GM18526 (cell line): ENCODE measurements at regions not wholly inside any gene's neighbourhood (a gene's known extent, or its start where the extent isn't known, plus 50 kb on each side); places are given as distances from the start of the nearest gene placed in this dataset.

Source experiments
- POLR2A ChIP-seq: IDR thresholded peaks from 3 replicates; pipeline ENCODE4 v1.6.1; 2011; ENCODE audit not compliant: insufficient read length; ENCODE audit errors: extremely low read depth

- no peak for TF ChIP-seq POLR2A
Observed at GRCh38 chr16:85348065-85348840, 236.0 kb upstream of the CIBAR2 start.

- TF ChIP-seq POLR2A = no peak
Observed at GRCh38 chr16:85348911-85349334, 236.7 kb upstream of the CIBAR2 start.

GRCh38 chr16:85349365-85350145 is 237.3 kb upstream of the CIBAR2 start:
- no peak for TF ChIP-seq POLR2A

- TF ChIP-seq POLR2A = no peak
Observed at GRCh38 chr16:85350146-85350728, 238.0 kb upstream of the CIBAR2 start.

GRCh38 chr16:85350973-85351372 is 238.7 kb upstream of the CIBAR2 start:
- no peak for TF ChIP-seq POLR2A

- TF ChIP-seq POLR2A = no peak
Observed at GRCh38 chr16:85353013-85353412, 240.7 kb upstream of the CIBAR2 start.

- TF ChIP-seq POLR2A = no peak
Observed at GRCh38 chr16:85353839-85354685, 241.8 kb upstream of the CIBAR2 start.

GRCh38 chr16:85354686-85355514 is 242.6 kb upstream of the CIBAR2 start:
- TF ChIP-seq POLR2A = no peak

- TF ChIP-seq POLR2A = no peak
Observed at GRCh38 chr16:85355515-85355837, 243.2 kb upstream of the CIBAR2 start.

- no peak for TF ChIP-seq POLR2A
Observed at GRCh38 chr16:85356157-85356556, 243.9 kb upstream of the CIBAR2 start.

GRCh38 chr16:85357323-85357722 is 245.1 kb upstream of the CIBAR2 start:
- TF ChIP-seq POLR2A = no peak

- TF ChIP-seq POLR2A = no peak
Observed at GRCh38 chr16:85357924-85358505, 245.7 kb upstream of the CIBAR2 start.

GRCh38 chr16:85358704-85359146 is 246.5 kb upstream of the CIBAR2 start:
- no peak for TF ChIP-seq POLR2A

GRCh38 chr16:85359147-85359822 is 247.0 kb upstream of the CIBAR2 start:
- no peak for TF ChIP-seq POLR2A
